ENCODE measurements at regions not wholly inside any gene's neighbourhood (a gene's known extent, or its start where the extent isn't known, plus 50 kb on each side); places are given as distances from the start of the nearest gene placed in this dataset.

DNA sequence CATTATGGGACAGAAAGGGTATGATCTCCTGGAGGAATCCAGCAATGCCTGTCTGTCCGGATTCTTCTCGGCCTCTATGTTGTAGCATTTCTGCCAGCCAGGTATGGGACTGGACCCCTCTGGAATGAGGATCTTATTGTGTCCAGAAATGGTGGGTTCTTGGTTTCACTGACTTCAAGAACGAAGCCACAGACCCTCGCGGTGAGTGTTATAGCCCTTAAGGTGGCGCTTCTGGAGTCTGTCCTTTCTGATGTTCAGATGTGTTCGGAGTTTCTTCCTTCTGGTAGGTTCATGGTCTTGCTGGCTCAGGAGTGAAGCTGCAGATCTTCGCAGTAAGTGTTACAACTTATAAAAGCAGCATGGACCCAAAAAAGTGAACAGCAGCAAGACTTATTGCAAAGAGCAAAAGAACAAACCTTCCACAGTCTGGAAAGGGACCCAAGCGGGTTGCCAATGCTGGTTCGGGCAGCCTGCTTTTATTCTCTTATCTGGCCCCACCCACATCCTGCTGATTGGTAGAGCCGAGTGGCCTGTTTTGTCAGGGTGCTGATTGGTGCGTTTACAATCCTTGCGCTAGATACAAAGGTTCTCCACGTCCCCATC lies 62.3 kb upstream of the IER3 start:
- DNase-seq, result no peak

DNA sequence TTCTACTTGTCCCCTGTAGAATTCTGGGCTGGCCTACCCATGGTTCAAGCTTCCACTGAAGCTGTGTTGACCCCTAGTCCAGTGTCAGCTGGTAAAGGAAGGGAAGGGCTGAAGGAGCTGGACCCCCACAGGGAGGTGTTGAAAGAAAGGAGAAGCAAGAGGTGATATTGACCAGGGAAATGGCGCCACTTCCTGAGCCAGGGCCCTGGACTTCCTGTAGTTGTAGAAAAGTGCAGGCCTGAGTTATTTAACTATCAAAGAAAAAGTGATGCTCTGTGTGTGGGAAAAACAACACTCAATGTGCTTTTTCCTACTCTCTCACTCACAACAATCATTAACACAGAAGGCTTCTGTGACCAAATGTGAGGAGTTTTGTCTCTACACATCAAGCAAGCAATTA lies 60.0 kb upstream of the IER3 start:
- no peak for DNase-seq

DNA sequence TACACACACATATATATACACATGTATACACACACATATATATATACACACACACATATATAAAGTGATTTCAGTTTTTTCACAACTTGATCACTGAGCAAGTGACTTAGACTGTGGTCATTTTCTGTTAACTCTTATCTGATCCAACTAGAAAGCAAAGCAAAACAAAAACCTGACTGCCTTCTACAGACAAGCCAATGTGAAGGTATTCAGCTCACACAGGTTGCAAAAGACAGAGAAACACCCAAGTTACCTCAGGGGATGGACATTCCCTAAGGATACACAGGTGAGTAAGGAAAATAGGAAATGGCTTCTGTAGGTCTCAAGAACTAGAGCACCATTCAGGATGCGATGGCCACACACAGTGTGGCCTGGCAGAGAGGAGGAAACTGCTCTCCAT lies 58.4 kb upstream of the IER3 start:
- no peak for DNase-seq

DNA sequence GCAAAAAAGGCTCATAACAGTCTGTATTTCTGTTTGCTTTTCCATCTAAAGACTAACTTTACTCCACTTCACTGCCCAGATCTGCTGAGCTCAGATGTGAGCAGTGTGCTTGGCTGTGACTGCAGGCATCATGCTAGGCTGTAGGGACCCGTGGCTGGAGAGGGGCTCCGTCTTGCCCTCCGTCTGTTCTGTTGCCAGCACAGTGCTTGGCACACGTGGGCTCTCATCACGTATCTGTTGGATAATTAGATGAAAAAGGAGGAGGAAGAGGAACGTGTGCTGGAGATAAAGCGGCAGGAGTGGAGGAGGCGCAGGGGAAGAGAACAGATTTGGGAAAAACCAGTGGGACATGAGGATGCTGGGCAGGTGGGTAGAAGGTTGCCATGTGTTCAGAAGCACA lies 57.6 kb upstream of the IER3 start:
- no peak for DNase-seq

DNA sequence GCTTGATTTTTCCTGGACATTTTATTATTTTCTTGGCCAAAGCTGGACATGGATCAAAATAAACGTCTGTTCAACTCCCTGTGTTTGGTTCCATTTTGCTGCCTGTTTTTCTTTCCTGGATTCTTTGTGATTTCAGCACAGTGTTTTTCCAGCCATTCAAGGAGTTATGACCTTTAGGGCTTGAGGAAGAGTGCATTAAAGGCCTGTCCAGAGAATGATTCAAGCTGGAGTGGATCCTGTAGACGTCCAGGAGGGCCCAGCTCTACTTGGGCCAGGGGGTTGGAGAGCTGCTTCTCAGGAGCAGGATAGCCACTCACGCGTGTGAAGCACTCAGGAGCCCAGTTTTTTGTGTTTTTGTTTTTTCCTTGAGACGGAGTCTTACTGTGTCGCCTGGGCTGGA lies 56.5 kb upstream of the IER3 start:
- no peak for DNase-seq

DNA sequence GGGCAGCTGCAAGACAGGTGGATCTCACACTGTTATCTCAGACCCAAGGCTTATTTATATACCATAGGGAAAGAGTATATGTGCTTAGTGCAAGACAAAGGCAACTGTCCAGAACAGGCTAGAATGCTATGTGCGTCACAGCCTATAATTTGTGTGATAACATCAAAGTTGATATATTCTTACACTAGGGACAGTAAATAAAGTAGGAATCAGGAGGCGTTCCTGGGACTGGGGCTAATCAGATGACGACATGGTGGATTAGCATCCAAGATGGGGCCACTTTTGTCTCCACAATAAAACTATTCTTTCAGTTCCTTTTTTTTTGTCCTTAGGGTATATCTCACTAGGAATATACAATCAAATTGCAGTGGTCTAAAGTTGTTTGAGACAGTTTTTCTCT lies 54.9 kb upstream of the IER3 start:
- DNase-seq, result no peak

DNA sequence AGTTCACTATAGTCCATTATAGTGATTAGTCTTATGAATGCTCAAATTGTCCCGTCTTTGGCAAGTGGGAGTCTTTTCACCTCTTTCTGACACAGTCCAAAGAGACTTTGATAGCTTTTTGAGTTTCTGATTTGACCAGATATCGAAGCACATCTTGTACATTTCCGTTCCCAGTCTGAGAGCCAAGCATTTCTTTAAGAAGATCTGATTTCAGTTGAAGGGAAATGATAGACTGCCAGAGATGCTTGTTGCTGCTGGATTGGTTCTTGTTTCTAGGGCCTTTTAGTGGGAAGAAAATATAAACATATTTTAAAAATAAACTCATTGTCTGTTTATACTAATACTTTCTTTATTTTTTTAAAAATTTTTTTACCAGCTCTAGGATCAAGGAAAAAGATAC lies 54.1 kb upstream of the IER3 start:
- no peak for DNase-seq

DNA sequence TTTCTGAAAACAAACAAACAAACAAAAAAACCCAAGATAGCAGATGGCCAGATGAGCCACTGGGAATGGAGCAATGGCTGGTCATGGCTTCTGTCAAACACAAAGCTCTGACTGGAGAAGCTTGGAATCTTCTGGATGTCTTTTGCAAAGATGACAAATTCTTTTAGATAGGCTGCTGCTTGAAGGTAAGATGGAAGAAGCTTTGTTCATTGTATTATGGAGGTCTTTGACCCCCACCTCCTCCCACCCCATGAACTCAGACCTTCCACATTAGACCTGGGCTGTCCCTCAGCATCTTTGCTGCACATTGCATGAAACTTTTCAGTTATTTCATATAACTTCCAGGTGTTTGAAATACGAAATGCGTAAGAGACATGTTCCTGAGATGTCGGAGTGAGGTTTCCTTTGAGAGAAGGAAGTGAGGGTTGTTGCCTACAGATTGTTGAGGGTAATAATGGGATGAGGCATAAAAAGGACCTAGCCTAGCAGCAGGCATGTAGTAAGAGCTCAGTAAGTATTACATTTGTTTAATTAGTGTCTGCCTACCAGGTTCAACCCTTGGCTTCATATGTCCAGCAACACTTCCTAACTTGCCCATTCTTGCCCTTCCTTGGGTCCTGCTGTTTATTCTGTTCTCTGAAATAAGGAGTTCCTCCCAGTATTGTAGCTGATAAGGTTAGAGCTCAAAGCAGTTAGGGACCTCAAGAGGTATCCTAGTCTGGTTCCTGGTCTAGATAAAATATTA lies 51.4 kb upstream of the IER3 start:
- DNase-seq, result no peak
